UCSD-AML1 (cell line): ENCODE measurements at regions not wholly inside any gene's neighbourhood (a gene's known extent, or its start where the extent isn't known, plus 50 kb on each side); places are given as distances from the start of the nearest gene placed in this dataset.
"Not testable (repeated sequence)": the region's sequence is repeated elsewhere in the genome, so short reads cannot be mapped to it uniquely, and the experiment has no call there.

Experiments used
- DNase-seq: peaks from one replicate; lab custom pipeline; 2025; ENCODE audit not compliant: unreplicated experiment; lab: John Stamatoyannopoulos, UW

- DNase-seq: no peak
Measured at GRCh38 chr1:213415691-213416380, 364.8 kb downstream of the RPS6KC1 start.

- DNase-seq: no peak
Measured at GRCh38 chr1:213416461-213417224, 365.6 kb downstream of the RPS6KC1 start.

- DNase-seq: no peak
Measured at GRCh38 chr1:213417225-213417820, 366.3 kb downstream of the RPS6KC1 start.

GRCh38 chr1:213417846-213418245 is 366.8 kb downstream of the RPS6KC1 start:
- DNase-seq: no peak

- DNase-seq: no peak
Measured at GRCh38 chr1:213418268-213419071, 367.4 kb downstream of the RPS6KC1 start.

GRCh38 chr1:213419401-213420030 is 368.5 kb downstream of the RPS6KC1 start:
- no peak for DNase-seq

GRCh38 chr1:213421178-213421577 is 370.1 kb downstream of the RPS6KC1 start:
- DNase-seq: not testable (repeated sequence)

GRCh38 chr1:213423041-213423440 is 372.0 kb downstream of the RPS6KC1 start:
- DNase-seq: no peak

GRCh38 chr1:213423605-213424004 is 372.6 kb downstream of the RPS6KC1 start:
- no peak for DNase-seq

- DNase-seq: no peak
Measured at GRCh38 chr1:213425376-213426030, 374.5 kb downstream of the RPS6KC1 start.

- no peak for DNase-seq
Measured at GRCh38 chr1:213429642-213430041, 378.6 kb downstream of the RPS6KC1 start.

GRCh38 chr1:213435715-213436114 is 384.7 kb downstream of the RPS6KC1 start:
- no peak for DNase-seq

GRCh38 chr1:213438339-213438738 is 387.3 kb downstream of the RPS6KC1 start:
- no peak for DNase-seq

- DNase-seq: no peak
Measured at GRCh38 chr1:213439703-213440102, 388.7 kb downstream of the RPS6KC1 start.

- no peak for DNase-seq
Measured at GRCh38 chr1:213440766-213441165, 389.7 kb downstream of the RPS6KC1 start.

- no peak for DNase-seq
Measured at GRCh38 chr1:213443415-213443814, 392.4 kb downstream of the RPS6KC1 start.

GRCh38 chr1:213444224-213444623 is 393.2 kb downstream of the RPS6KC1 start:
- DNase-seq: no peak

- no peak for DNase-seq
Measured at GRCh38 chr1:213446496-213446895, 395.5 kb downstream of the RPS6KC1 start.

- no peak for DNase-seq
Measured at GRCh38 chr1:213448360-213448759, 397.3 kb downstream of the RPS6KC1 start.

- no peak for DNase-seq
Measured at GRCh38 chr1:213448776-213449175, 397.7 kb downstream of the RPS6KC1 start.
